IMR-90 (cell line): ENCODE measurements at regions not wholly inside any gene's neighbourhood (a gene's known extent, or its start where the extent isn't known, plus 50 kb on each side); places are given as distances from the start of the nearest gene placed in this dataset.
A peak's percentile ranks its signal among the peaks of the same experiment; 100 is the strongest.

Experiments
- ATAC-seq: fragments of 200-7000 bp; cut with Tn5 transposase; 2 replicates; pipeline ENCODE4 v1.9.1; 2020; ENCODE audit warnings: low read depth, mild to moderate bottlenecking, moderate library complexity
- BruUV-seq: library from RNA; stranded (reverse); fragments of 400-500 nt; replicated peaks from 2 replicates; lab custom pipeline; 2021; lab: Mats Ljungman, UMichigan
- CTCF ChIA-PET: fragments of 300-600 bp; formaldehyde crosslinking; extraction: SDS; loops from one replicate; lab custom pipeline; 2021; ENCODE audit warnings: antibody characterized with exemption; lab: Yijun Ruan, JAX
- POLR2A ChIA-PET: fragments of 300-600 bp; sonication (Branson Sonifier 250); formaldehyde crosslinking; loops from one replicate; lab custom pipeline; 2022; ENCODE audit warnings: antibody characterized with exemption; ENCODE audit not compliant: unreplicated experiment; lab: Charles Lee
- DNase-seq: peaks from one replicate; pipeline ENCODE4 v3.0.0; 2013
- H2AFZ ChIP-seq: replicated peaks from 2 replicates; pipeline ENCODE3; 2013; ENCODE audit warnings: low read length, mild to moderate bottlenecking; ENCODE audit not compliant: poor library complexity
- H2AK5ac ChIP-seq: 2 replicates; pipeline ENCODE4 v1.6.1; 2013; ENCODE audit warnings: low read depth, low read length, inconsistent platforms
- H2AK9ac ChIP-seq: replicated peaks from 2 replicates; pipeline ENCODE3; 2013; ENCODE audit warnings: mild to moderate bottlenecking, low read depth, low read length, moderate library complexity; ENCODE audit not compliant: poor library complexity
- H2BK120ac ChIP-seq: 2 replicates; pipeline ENCODE4 v1.6.1; 2013; ENCODE audit warnings: low read depth, low read length, inconsistent platforms
- H2BK15ac ChIP-seq: 3 replicates; pipeline ENCODE4 v1.6.1; 2013; ENCODE audit warnings: low read depth, low read length, inconsistent platforms
- H2BK20ac ChIP-seq: 2 replicates; pipeline ENCODE4 v1.6.1; 2013; ENCODE audit warnings: low read depth, mild to moderate bottlenecking, inconsistent platforms, low read length, moderate library complexity
- H2BK5ac ChIP-seq: 2 replicates; pipeline ENCODE4 v1.6.1; 2013; ENCODE audit warnings: mild to moderate bottlenecking, low read depth, low read length, inconsistent platforms; ENCODE audit not compliant: poor library complexity, severe bottlenecking
- H3K14ac ChIP-seq: replicated peaks from 2 replicates; pipeline ENCODE4 v1.6.1; 2013; ENCODE audit warnings: low read depth, low read length, inconsistent platforms
- H3K18ac ChIP-seq: 2 replicates; pipeline ENCODE4 v1.6.1; 2013; ENCODE audit warnings: low read depth, low read length, control low read depth
- H3K23ac ChIP-seq: 2 replicates; pipeline ENCODE4 v1.6.1; 2013; ENCODE audit warnings: low read depth, low read length, inconsistent platforms
- H3K27ac ChIP-seq: 2 replicates; pipeline ENCODE4 v1.5.1; 2013; ENCODE audit warnings: mild to moderate bottlenecking, control low read depth, low read length; ENCODE audit not compliant: insufficient read depth
- H3K27me3 ChIP-seq: 2 replicates; pipeline ENCODE4 v1.6.1; 2013; ENCODE audit warnings: low read length; ENCODE audit not compliant: control insufficient read depth, insufficient read depth
- H3K36me3 ChIP-seq: 2 replicates; pipeline ENCODE4 v1.6.1; 2013; ENCODE audit warnings: low read length, mixed read lengths; ENCODE audit not compliant: control insufficient read depth, insufficient read depth
- H3K4ac ChIP-seq: 2 replicates; pipeline ENCODE4 v1.6.1; 2013; ENCODE audit warnings: low read depth, low read length, inconsistent platforms
- H3K4me1 ChIP-seq: 2 replicates; pipeline ENCODE4 v1.6.1; 2013; ENCODE audit warnings: low read length, mixed read lengths; ENCODE audit not compliant: control insufficient read depth, insufficient read depth
- H3K4me2 ChIP-seq: 2 replicates; pipeline ENCODE4 v1.6.1; 2013; ENCODE audit warnings: low read depth, mild to moderate bottlenecking, control low read depth, low read length, moderate library complexity
- H3K4me3 ChIP-seq: 2 replicates; pipeline ENCODE4 v1.5.1; 2013; ENCODE audit warnings: low read depth, mild to moderate bottlenecking, control low read depth, low read length, moderate library complexity; ENCODE audit not compliant: insufficient read depth
- H3K56ac ChIP-seq: 2 replicates; pipeline ENCODE4 v1.6.1; 2013; ENCODE audit warnings: low read length, inconsistent platforms; ENCODE audit not compliant: insufficient read depth; ENCODE audit errors: extremely low read depth
- H3K79me1 ChIP-seq, 2 experiments: 2 replicates each; pipeline ENCODE4 v1.6.1; 2013; ENCODE audit warnings: low read length in 2 of 2, inconsistent platforms in 1 of 2, low read depth in 1 of 2
- H3K9ac ChIP-seq: 2 replicates; pipeline ENCODE4 v1.6.1; 2013; ENCODE audit warnings: low read depth, low read length, control low read depth
- H3K9me1 ChIP-seq: 2 replicates; pipeline ENCODE4 v1.6.1; 2013; ENCODE audit warnings: low read length, inconsistent platforms; ENCODE audit not compliant: insufficient read depth
- H3K9me3 ChIP-seq: 2 replicates; pipeline ENCODE4 v1.6.1; 2013; ENCODE audit warnings: low read length; ENCODE audit not compliant: control insufficient read depth, insufficient read depth
- H4K20me1 ChIP-seq: 2 replicates; pipeline ENCODE4 v1.6.1; 2013; ENCODE audit warnings: low read length, inconsistent platforms; ENCODE audit not compliant: insufficient read depth
- H4K5ac ChIP-seq: 2 replicates; pipeline ENCODE4 v1.6.1; 2013; ENCODE audit warnings: mild to moderate bottlenecking, low read depth, low read length, control low read depth
- H4K8ac ChIP-seq, 2 experiments: 2 replicates each; pipeline ENCODE4 v1.6.1; 2013; ENCODE audit warnings: low read depth in 2 of 2, low read length in 2 of 2, control low read depth in 1 of 2, inconsistent platforms in 1 of 2
- H4K91ac ChIP-seq: 2 replicates; pipeline ENCODE4 v1.6.1; 2013; ENCODE audit warnings: low read depth, low read length, inconsistent platforms; ENCODE audit not compliant: insufficient read depth
- BHLHE40 ChIP-seq: fragments of 150-350 bp; IDR thresholded peaks from 2 replicates; pipeline ENCODE4 v1.6.1; 2016; ENCODE audit warnings: mild to moderate bottlenecking, low read depth, low read length
- CHD1 ChIP-seq: IDR thresholded peaks from 2 replicates; pipeline ENCODE4 v1.6.1; 2012; ENCODE audit warnings: low read depth, low read length, improper control_type of control experiment
- MXI1 ChIP-seq: IDR thresholded peaks from 2 replicates; pipeline ENCODE4 v1.6.1; 2012; ENCODE audit warnings: low read depth, mild to moderate bottlenecking, low read length, moderate library complexity, borderline replicate concordance
- POLR2A ChIP-seq: IDR thresholded peaks from 2 replicates; pipeline ENCODE4 v1.6.1; 2012; ENCODE audit warnings: mild to moderate bottlenecking, low read depth, low read length
- RCOR1 ChIP-seq: IDR thresholded peaks from 2 replicates; pipeline ENCODE4 v1.6.1; 2012; ENCODE audit warnings: mild to moderate bottlenecking, low read length, improper control_type of control experiment; ENCODE audit not compliant: insufficient replicate concordance
- USF2 ChIP-seq: fragments of 150-350 bp; IDR thresholded peaks from 2 replicates; pipeline ENCODE4 v1.6.1; 2017; ENCODE audit warnings: mild to moderate bottlenecking, antibody characterized with exemption, low read length, low read depth
- WGBS, 2 experiments: methylation state at CpG; one replicate each; pipeline versions ENCODE4 v1.1.5 to v1.1.7; 2013; ENCODE audit warnings: missing lambda C conversion rate in 2 of 2; ENCODE audit not compliant: insufficient read length in 1 of 2; ENCODE audit errors: extremely low coverage in 2 of 2; 5-methylcytosine and 5-hydroxymethylcytosine counted together
- dilution Hi-C: fragments of 300-500 bp; cut with HindIII; formaldehyde crosslinking; loops from one replicate; pipeline ENCODE4 v1.14.3; 2018; ENCODE audit warnings: low sequenced_read_pairs; ENCODE audit not compliant: unreplicated experiment
- in situ Hi-C: fragments of 300-500 bp; cut with MboI; formaldehyde crosslinking; loops from 3 replicates; pipeline ENCODE4 v1.14.3; 2019; ENCODE audit warnings: low sequenced_read_pairs, inconsistent platforms, mixed read lengths
- intact Hi-C: fragments of 100-400 bp; cut with micrococcal nuclease; formaldehyde crosslinking; loops from 2 replicates; pipeline ENCODE4 v1.10.0; 2022

- BruUV-seq, result no TSS peak
- H2BK5ac ChIP-seq, result no peak overlapping the region
- no peaks in the 10 kb centered on the region for H3K27me3 ChIP-seq
- no peak overlapping the region for H3K4me2 ChIP-seq
- dilution Hi-C loops, result no loop called here
- no CpG with 5 or more reads among the region's 2 CpGs for WGBS, 2 experiments
- no peak overlapping the region for H3K14ac ChIP-seq
- H2AK5ac ChIP-seq, result no peak overlapping the region
- no peaks in the 10 kb centered on the region for H3K79me1 ChIP-seq
- H3K18ac ChIP-seq, result no peak overlapping the region; the same call in 1 of the 2 replicates
- intact Hi-C loops, result no loop called here
- no peak overlapping the region for H3K56ac ChIP-seq
- ATAC-seq (peak; percentile 51), DNase-seq (peak; percentile 63)
- no peaks in the 10 kb centered on the region for H3K4me1 ChIP-seq
- no peak overlapping the region for H3K4me3 ChIP-seq
- no peak overlapping the region for H2BK120ac ChIP-seq
- CTCF ChIA-PET, result no interaction called here
- H2AFZ ChIP-seq, result no peak overlapping the region
- no peak overlapping the region for H2AK9ac ChIP-seq
- no peak overlapping the region for H3K23ac ChIP-seq
- TF ChIP-seq USF2, result no peak
- TF ChIP-seq BHLHE40, result no peak
- no peak for TF ChIP-seq RCOR1
- TF ChIP-seq CHD1, result no peak
- no peak for TF ChIP-seq MXI1
- no peak for TF ChIP-seq POLR2A
- no peak overlapping the region for H3K9ac ChIP-seq
- H2BK20ac ChIP-seq, result no peak overlapping the region
- no peaks in the 10 kb centered on the region for H3K9me1 ChIP-seq
- H4K8ac ChIP-seq, result no peak overlapping the region
- H3K4ac ChIP-seq, result no peak overlapping the region
- no peaks in the 10 kb centered on the region for H3K9me3 ChIP-seq
- no peaks in the 10 kb centered on the region for H4K20me1 ChIP-seq
- no peak overlapping the region for H4K91ac ChIP-seq
- no peaks in the 10 kb centered on the region for H3K36me3 ChIP-seq
- POLR2A ChIA-PET, result no interaction called here
- H3K27ac ChIP-seq, result no peak overlapping the region
- no peak overlapping the region for H2BK15ac ChIP-seq
- in situ Hi-C loops, result no loop called here
- no peak overlapping the region for H4K5ac ChIP-seq
These were observed 105.1 kb downstream of the NUP35 start for GRCh38 chr2:183229386-183229785.
